Left forelimb (tissue), 1 donor: ENCODE measurements at regions not wholly inside any gene's neighbourhood (a gene's known extent, or its start where the extent isn't known, plus 50 kb on each side); places are given as distances from the start of the nearest gene placed in this dataset.

Experiments used
- DNase-seq: peaks from one replicate; pipeline ENCODE4 v3.0.0-alpha.2; 2018; ENCODE audit warnings: low spot score

DNA sequence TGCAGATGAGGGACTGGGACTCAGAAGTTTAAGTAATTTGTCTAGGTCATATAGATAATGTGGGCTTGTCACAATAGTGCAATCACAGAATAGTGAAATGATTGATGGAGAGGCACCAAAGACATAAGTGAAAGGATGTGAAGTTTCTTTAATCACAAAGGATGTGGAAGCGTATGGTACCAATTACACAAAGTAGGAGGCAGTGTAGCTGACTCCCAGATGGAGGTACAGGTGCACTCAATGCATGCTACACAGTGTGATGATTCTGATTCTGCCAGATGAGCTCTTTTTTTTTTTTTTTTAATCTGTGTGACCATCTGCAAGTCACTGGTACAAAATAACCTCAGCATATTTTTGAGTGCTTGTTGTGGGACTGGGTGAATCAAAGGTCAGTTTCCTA, 411.3 kb downstream of the SPRY1 start:
- no peak for DNase-seq

- no peak for DNase-seq
These were observed 413.3 kb downstream of the SPRY1 start for GRCh38 chr4:123809864-123810263.

GRCh38 chr4:123812066-123812390, 415.4 kb downstream of the SPRY1 start:
- no peak for DNase-seq

GRCh38 chr4:123813901-123814300, 417.3 kb downstream of the SPRY1 start:
- no peak for DNase-seq

DNA sequence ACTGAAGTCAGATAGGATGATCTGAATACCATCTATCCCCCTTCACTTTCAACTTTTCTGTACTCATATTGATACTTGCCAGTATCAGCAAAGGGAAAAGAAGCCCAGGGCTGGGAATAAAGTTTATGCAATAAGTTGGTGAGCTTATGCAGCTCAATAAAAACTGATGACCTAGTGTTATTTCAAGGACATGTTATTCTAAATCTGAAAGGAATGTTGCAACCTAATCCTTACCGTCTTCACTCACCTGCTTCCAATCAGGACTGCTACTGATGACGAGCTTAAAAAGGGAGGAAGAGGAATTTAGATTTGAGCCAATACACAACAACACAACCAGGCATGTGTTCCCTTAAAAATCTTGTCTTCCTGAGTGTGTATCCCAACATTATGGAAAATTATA, 419.9 kb downstream of the SPRY1 start:
- DNase-seq = no peak

- no peak for DNase-seq
These were observed 420.6 kb downstream of the SPRY1 start for GRCh38 chr4:123817025-123817688.

DNA sequence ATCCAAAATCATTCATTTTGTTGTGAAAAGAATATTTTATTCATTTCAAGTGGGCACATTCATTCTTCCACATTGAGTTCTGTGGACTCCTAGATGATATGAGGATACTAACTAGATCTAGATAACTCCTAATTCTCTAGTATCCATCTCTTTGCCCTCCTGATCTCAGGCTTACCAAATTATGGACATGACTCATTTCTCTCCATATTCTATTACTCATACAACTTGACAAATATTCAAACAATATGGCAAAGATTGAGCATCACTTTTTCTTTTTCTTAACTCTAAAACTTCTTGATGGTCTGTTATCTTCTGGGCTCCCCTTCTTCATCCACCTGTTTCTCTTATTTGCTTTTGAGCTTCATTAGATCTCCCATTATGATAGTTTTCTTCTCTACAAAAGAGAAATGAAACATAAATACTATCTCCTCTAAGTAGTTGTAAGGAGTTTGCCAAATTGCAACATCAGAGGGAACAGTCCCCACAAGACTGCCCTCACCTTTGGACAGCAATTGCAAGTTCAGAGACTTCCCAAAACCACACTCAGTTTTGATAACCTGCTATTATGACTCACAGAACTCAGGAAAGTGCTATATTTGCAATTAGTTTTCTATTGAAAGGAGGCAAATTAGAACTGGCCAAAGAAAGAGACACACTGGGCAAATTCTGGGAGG, 422.9 kb downstream of the SPRY1 start:
- DNase-seq = no peak

- DNase-seq = no peak
These were observed 425.3 kb downstream of the SPRY1 start for GRCh38 chr4:123821861-123822260.

DNA sequence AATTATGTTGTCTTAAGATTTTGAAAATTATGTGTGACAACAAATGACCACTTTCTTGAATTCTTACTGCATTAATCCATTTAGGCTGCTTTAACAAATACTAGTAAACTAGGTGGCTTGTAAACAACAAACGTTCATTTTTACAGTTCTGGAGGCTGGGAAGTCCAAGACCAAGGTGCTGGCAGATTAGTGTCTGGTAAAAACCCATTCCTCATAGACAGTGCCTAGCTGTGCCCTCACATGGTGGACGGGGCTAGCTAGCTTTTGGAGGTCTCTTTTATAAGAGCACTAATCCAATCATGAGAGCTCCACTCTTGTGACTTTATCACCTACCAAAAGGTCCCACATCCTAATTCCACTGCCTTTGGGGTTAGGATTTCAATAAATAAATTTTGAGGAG, 425.8 kb downstream of the SPRY1 start:
- DNase-seq = no peak

- DNase-seq = no peak
These were observed 426.6 kb downstream of the SPRY1 start for GRCh38 chr4:123823244-123823643.

GRCh38 chr4:123824524-123824923, 427.9 kb downstream of the SPRY1 start:
- DNase-seq = no peak

- no peak for DNase-seq
These were observed 429.1 kb downstream of the SPRY1 start for GRCh38 chr4:123825596-123826291.

- no peak for DNase-seq
These were observed 430.3 kb downstream of the SPRY1 start for GRCh38 chr4:123826896-123827295.

GRCh38 chr4:123827511-123827910, 430.9 kb downstream of the SPRY1 start:
- no peak for DNase-seq

DNA sequence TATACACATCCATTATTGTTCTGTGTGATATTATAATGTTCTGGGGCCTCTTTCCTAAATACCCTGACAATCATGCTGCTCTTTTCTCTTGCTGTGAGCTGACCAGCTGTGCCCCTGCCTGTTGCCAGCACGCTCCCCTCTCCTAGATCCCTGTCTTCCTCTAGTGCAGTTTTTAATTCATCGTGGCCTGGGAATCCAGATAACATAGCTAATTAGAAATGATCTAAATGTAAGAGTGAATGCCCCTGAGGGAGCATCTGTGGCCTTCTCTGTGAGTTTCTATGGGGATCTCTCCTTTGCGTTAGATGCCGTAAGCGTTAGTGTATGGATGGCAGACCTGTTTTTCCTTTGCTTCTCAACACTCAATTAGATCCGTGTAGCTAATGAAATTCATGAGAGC, 434.3 kb downstream of the SPRY1 start:
- peak; percentile 69 for DNase-seq

GRCh38 chr4:123832173-123833026, 435.8 kb downstream of the SPRY1 start:
- DNase-seq = peak; percentile 88

DNA sequence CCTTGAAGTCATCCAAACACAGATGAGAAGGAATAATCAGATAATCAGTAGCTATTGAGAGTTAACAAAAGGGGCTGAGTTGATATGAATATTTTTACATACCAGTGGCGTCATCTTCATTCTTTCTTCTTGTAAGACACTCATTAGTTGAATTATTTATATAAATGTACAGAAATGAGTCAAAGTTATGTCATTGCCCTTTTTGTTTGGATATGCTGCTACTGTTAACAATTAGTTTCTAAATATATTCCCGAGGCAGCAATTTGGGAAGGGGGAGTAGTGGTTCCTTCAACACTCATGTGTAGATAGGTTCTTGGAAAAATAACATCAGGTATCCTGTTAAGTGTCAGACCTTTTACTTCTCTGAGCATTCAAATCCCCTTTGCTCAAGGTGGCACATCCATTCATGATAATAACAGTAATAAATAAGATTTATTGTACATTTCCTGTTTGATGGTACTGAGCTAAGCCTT, 436.6 kb downstream of the SPRY1 start:
- no peak for DNase-seq

- no peak for DNase-seq
These were observed 439.4 kb downstream of the SPRY1 start for GRCh38 chr4:123835831-123836590.

DNA sequence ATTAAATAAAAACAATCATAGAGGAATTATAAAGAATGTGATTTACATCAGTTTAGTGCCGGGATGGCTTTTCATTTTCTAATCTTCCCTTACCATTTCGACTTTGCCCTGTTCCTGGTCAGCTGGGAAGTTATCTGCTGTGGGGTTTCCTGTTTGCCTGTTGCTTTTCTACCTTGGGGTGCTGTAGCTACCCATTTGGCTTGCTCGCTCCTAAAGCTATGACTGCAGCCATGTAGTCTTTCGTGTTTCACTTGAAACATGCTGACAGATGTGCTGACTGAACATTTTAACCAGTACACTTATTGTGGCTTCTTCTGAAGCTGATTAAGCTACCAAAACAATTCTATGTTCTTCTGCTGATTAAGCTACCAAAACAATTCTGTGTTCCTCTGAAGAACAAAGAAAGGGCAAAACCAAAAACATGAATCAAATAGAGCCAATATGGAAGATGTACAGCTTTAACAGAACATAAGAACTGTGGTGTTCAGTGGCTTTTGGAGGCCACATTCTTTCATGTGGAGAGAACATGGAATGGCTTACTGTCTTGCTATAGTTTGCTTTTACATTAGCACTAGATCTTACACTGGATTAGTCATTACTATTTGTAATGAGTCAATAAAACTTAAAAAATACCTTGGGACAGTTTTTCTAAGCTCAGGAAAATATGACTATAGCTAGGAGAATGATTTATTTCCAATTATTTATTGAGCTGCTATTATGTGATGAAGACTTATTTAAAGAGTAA, 440.4 kb downstream of the SPRY1 start:
- no peak for DNase-seq

GRCh38 chr4:123838474-123838873, 441.9 kb downstream of the SPRY1 start:
- DNase-seq = no peak

DNA sequence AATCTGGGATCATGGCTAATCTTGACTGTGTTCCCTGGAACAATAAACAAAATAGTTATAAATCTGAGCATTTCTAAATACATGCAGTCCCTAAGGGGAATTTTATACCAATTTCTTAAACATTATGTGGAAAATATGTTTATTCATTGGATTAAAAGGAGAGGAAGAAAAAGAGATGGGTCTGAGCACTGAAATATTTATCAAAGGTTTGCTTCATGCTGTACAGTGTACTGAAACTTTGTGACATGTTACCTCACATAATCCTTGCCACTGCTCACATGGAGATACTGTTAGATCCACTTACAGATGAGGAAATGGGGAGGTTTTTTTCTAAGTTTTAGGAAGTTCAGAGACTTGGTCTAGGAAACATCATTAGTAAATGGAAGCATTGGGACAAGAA, 443.6 kb downstream of the SPRY1 start:
- DNase-seq = no peak
